HG03439 (cell line): ENCODE measurements at regions not wholly inside any gene's neighbourhood (a gene's known extent, or its start where the extent isn't known, plus 50 kb on each side); places are given as distances from the start of the nearest gene placed in this dataset.
"Not testable (repeated sequence)": the region's sequence is repeated elsewhere in the genome, so short reads cannot be mapped to it uniquely, and the experiment has no call there.

Experiments
- ATAC-seq: cut with Tn5 transposase; IDR thresholded peaks from one replicate; pipeline ENCODE4 v1.9.1; 2021; ENCODE audit warnings: mild to moderate bottlenecking, moderate library complexity; ENCODE audit not compliant: unreplicated experiment

- ATAC-seq = not testable (repeated sequence)
Observed at GRCh38 chr16:29284159-29284558, 122.4 kb downstream of the NPIPB11 start.

DNA sequence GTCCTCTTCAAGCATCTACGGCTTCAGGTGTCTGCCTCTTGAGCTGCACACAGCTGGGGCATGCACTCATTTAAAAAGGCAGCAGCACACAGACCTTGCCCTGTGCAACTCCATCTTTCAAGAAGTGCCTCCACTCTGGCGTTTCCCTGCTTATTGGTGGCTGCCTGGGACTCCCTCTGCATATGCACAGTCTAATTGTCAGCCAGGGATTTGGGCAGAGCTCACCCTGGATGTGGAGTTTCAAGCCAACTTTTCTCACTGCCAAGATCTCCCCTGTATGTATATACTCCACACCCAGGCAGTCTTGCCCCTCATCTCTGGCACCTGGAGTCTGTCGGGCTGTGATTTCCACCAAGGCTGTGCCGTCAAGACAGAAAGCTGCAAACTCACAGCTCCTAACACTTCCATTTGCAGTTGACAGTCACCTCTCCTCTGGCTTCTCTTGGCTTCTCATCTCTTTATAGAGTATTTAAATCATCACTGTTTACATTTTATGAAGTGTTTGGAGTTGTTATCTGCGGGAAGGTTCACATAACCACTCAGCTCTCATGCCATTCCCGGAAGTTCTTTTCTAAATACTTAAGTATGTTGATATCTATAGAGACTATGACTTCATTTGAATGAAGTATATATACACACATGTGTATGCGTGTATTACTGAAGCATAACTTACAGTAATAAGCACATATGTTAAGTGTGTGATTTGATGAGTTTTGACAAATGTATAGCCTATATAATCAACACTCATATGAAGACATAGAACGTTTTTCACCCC lies 128.2 kb downstream of the NPIPB11 start:
- not testable (repeated sequence) for ATAC-seq

- ATAC-seq = not testable (repeated sequence)
Observed at GRCh38 chr16:29276446-29276845, 130.1 kb downstream of the NPIPB11 start.

DNA sequence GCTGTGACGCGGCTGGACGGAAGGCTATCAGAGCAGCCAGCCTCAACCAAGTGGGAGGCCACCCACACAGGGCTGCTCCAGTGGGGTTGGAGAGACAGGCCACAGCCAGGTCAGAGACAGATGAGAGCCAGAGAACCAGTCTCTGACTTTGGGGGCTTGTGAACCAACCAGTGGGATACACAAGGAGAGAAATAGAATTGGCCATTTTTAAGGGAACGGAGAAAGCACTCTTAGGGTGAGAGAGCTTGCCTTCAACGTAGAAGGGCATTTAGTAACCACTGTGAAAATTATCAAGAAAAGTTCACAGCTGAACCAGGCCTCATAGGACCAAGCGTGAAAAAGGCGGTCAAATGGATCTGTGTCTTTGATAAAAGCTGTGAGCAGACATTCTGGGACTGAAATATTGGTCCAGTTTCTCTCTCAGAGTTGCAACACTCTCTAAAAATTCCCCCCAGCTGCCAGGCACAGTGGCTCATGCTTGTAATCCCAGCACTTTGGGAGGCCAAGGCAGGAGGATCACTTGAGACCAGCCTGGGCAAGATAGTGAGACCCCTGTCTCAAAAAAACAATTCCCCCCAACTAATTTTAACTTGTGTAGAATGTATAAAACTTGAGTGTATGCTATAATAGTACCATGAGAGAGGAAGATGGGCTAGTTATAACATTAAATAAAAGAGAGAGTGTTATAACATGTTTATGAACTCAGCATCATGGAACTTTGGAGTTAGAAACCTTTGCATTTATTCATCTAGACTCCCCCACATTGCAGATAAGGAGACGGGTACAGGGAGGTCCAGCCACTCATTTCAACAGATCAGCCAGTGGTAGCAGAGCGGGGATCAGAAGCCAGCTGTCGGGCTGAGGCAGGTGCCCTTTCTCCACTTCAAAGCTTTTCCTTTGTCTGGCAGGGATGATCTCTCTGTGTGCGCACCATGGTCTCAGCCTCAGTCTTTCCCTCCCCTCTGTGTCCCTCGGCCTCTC lies 132.2 kb downstream of the NPIPB11 start:
- not testable (repeated sequence) for ATAC-seq

DNA sequence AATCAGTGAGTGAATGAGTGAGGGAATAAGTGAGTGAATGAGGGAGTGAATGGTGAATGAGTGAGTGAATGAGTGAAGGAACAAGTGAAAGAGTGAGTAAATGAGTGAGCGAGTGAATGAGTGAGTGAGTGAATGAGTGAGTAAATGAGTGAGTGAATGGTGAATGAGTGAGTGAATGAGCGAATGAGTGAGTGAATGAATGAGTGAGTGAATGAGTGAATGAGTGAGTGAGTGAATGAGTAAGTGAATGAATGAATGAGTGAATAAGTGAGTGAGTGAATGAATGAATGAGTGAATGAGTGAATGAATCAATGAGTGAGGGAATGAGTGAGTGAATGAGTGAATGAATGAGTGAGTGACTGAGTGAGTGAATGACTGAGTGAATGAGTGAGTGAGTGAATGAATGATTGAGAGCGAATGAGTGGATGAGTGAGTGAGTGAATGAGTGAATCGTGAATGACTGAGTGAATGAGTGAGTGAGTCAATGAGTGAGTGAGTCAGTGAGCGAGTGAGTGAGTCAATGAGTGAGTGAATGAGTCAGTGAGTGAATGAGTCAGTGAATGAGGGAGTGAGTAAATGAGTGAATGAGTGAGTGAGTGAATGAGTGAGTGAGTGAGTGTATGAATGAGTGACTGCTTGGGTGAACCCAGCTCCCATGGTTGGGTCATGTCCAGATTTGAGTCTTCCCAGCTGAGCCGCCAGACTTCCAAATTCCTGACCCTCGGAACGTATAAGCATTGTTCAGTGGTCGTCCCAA lies 133.0 kb downstream of the NPIPB11 start:
- not testable (repeated sequence) for ATAC-seq

DNA sequence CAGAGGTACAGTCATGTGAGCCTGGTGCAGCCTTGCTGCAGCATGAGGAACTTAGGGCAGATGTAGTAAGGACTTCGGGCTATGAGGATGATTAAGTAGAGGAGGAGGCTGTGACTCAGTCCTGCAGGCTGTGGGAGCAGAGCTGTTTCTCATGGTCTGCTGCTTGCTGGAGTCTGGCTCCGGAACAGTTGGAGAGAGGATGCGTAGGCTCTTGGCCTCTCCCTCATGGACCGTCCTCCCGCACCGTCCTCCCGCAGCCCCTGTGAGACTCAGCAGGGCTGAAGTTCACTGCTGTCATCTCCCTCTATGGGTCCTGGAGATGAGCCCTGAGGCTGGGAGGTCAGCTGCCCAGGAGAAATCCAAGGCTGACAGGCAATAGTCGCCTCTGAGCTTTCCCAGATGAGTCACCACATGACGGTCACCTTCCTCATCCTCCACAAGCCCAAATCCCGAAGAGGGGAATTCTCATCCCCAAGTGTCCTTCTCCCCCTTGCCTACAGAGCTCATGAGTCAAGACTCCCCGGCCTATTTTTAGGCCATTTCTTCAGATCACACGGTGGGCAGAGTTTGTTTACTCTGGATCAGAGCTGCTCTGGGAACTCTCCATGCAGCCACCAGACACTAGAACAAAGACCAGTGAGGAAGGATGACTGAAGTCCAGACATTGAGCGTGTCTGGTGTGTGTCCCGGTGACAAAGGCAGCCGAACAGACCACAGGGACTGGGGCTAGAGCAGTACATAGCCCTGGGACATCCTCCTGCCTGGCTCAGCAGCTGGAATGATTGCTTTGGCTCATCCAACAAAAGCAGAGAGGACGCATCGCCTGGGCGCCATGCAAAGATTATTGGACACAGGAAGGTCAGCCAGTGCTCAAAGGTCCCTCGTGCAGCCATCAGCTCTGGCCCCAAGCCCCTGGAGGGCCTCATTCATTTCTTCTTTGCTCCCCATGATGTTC lies 134.5 kb downstream of the NPIPB11 start:
- ATAC-seq = not testable (repeated sequence)

- not testable (repeated sequence) for ATAC-seq
Observed at GRCh38 chr16:29270923-29271322, 135.6 kb downstream of the NPIPB11 start.

GRCh38 chr16:29270033-29270432 lies 136.5 kb downstream of the NPIPB11 start:
- ATAC-seq = not testable (repeated sequence)

- ATAC-seq = not testable (repeated sequence)
Observed at GRCh38 chr16:29269192-29269811, 137.2 kb downstream of the NPIPB11 start.

DNA sequence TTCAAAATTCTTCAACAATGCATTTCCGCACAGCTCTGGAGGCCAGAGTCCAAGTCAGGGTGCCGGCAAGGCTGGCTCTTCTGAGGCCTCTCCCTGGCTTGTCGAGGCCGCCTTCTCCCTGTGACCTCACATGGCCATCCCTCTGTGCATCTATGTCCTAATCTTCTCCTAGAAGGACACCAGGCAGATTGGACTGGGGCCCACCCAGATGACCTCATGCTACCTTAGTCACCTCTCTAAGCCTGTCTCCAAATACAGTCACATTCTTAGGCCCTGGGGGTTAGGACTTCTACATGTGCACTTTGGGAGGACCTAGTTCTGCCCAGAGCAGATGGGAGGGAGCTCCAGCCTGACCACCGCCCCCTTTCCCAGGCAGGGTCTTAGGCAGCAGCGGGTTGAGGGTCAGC lies 137.7 kb downstream of the NPIPB11 start:
- ATAC-seq = not testable (repeated sequence)

GRCh38 chr16:29268348-29268747 lies 138.2 kb downstream of the NPIPB11 start:
- ATAC-seq = not testable (repeated sequence)

DNA sequence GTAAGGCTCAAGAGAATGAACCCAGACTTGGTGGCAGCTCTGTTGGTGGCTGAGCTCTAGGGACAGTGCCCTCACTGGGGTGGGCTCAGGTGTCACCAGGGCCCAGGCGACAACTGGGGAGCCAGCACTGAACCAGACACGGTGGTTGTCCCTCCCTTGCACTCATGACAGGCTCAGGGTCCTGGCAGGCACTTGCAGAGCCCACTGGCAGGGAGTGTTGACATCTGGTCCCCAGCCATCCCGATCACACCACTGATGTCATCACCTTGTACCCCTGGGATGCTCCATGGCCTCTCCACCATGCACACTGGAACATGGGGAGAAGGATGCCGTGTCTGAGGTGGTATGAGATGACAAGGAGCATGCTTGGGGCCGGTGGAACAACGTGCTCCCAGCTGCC lies 138.6 kb downstream of the NPIPB11 start:
- ATAC-seq = not testable (repeated sequence)

- not testable (repeated sequence) for ATAC-seq
Observed at GRCh38 chr16:29267055-29267619, 139.4 kb downstream of the NPIPB11 start.

GRCh38 chr16:29266612-29267011 lies 139.9 kb downstream of the NPIPB11 start:
- not testable (repeated sequence) for ATAC-seq

DNA sequence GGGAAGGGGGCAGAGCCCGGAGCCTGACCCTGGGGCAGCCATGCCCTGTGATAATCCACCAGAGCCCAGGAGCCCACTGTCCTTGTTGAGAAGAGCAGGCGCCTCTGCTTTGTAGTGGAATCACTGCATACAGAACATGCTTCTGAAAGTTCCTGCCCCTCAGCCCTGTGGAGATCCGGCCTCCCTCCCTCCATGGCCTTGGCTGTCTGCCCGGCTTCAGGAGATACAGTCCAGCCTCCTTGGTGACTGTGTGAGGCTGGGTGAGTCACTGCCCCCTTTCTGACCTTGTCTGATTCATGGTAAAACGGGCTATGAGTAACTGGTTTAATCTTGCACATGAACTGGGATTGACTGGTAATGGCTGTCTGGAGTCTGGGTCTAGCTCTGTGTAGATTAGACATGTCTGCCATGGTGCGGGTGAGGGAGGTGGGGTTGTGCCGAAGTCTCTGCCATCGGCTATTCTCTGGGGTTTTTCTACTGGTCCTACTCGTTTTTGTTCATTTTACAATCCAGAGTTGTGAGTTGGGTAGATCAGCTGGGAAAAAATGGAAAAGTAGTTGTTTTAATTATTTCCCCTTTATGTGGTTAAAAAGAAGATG lies 141.2 kb downstream of the NPIPB11 start:
- not testable (repeated sequence) for ATAC-seq

DNA sequence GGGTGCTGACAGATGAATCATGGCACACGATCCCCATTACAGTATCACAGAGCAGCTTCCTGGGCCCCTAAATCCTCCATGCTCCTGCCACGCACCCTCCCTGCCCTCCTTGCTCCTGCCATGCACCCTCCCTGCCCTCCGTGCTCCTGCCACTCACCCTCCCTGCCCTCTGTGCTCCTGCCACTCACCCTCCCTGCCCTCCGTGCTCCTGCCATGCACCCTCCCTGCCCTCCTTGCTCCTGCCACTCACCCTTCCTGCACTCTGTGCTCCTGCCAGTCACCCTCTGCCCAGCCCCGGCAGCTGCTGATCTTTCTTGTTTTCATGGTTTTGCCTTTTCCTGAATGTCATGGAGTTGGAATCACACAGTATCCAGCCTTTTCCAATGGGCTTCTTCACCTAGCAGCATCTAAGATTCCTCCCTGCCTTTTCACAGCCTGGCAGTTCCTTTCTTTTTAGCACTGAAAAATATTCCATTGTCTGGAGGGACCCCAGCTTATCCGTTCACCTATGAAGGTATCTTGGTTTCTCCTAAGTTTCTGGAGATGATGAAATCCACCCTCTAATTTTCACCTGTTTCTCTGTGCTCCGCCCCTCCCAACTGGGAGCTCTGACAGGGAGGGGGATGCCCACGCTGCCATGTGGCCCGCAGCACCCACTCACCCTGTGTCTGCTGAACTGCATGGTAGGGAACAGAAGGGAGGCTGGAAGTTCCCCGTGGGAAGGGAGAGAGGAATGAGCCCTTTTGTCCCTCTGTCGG lies 142.3 kb downstream of the NPIPB11 start:
- ATAC-seq = not testable (repeated sequence)

- not testable (repeated sequence) for ATAC-seq
Observed at GRCh38 chr16:29262725-29263124, 143.8 kb downstream of the NPIPB11 start.
